GM23248 (cell line): ENCODE measurements at regions not wholly inside any gene's neighbourhood (a gene's known extent, or its start where the extent isn't known, plus 50 kb on each side); places are given as distances from the start of the nearest gene placed in this dataset.

ENCODE experiments used
- DNase-seq: peaks from one replicate; pipeline ENCODE4 v3.0.0-alpha.2; 2015
- H2AFZ ChIP-seq: fragments of 200-600 bp; sonication (generic); 2 replicates; pipeline ENCODE4 v1.6.1; 2016; ENCODE audit warnings: antibody characterized with exemption
- H3F3A ChIP-seq: fragments of 200-600 bp; sonication (generic); 2 replicates; pipeline ENCODE4 v1.6.1; 2016; ENCODE audit warnings: mild to moderate bottlenecking, antibody characterized with exemption, mixed run types; ENCODE audit not compliant: insufficient read depth
- H3K27ac ChIP-seq: fragments of 200-600 bp; sonication (generic); 2 replicates; pipeline ENCODE4 v1.5.1; 2016; ENCODE audit warnings: mild to moderate bottlenecking
- H3K27me3 ChIP-seq: fragments of 200-600 bp; sonication (generic); replicated peaks from 2 replicates; pipeline ENCODE4 v1.6.1; 2016; ENCODE audit warnings: mild to moderate bottlenecking; ENCODE audit not compliant: insufficient read depth
- H3K36me3 ChIP-seq: fragments of 200-600 bp; sonication (generic); 2 replicates; pipeline ENCODE4 v1.6.1; 2016; ENCODE audit warnings: low read depth, mild to moderate bottlenecking
- H3K4me1 ChIP-seq: fragments of 200-600 bp; sonication (generic); 2 replicates; pipeline ENCODE4 v1.6.1; 2016; ENCODE audit warnings: mild to moderate bottlenecking; ENCODE audit not compliant: insufficient read depth
- H3K4me2 ChIP-seq: fragments of 200-600 bp; sonication (generic); one replicate; pipeline ENCODE4 v1.6.1; 2016; ENCODE audit warnings: mild to moderate bottlenecking; ENCODE audit not compliant: unreplicated experiment
- H3K4me3 ChIP-seq: fragments of 200-600 bp; sonication (generic); 2 replicates; pipeline ENCODE4 v1.5.1; 2016; ENCODE audit warnings: mild to moderate bottlenecking
- H3K79me2 ChIP-seq: fragments of 200-600 bp; sonication (generic); 2 replicates; pipeline ENCODE4 v1.6.1; 2016; ENCODE audit warnings: mild to moderate bottlenecking; ENCODE audit not compliant: insufficient read depth
- H3K9ac ChIP-seq: fragments of 200-600 bp; sonication (generic); 2 replicates; pipeline ENCODE4 v1.6.1; 2016; ENCODE audit warnings: mild to moderate bottlenecking
- H3K9me2 ChIP-seq: fragments of 200-600 bp; sonication (generic); 2 replicates; pipeline ENCODE4 v1.6.1; 2016; ENCODE audit warnings: mixed run types, mild to moderate bottlenecking, moderate library complexity; ENCODE audit not compliant: insufficient read depth
- H3K9me3 ChIP-seq: fragments of 200-600 bp; sonication (generic); one replicate; pipeline ENCODE4 v1.6.1; 2017; ENCODE audit warnings: low read depth
- H4K20me1 ChIP-seq: fragments of 200-600 bp; sonication (generic); 2 replicates; pipeline ENCODE4 v1.6.0; 2016; ENCODE audit not compliant: insufficient read depth
- EZH2 ChIP-seq: fragments of 200-600 bp; sonication (generic); IDR thresholded peaks from 2 replicates; pipeline ENCODE4 v1.6.1; 2018; ENCODE audit warnings: antibody characterized with exemption, mild to moderate bottlenecking; ENCODE audit not compliant: insufficient read depth, poor library complexity, severe bottlenecking
- EZH2phosphoT487 ChIP-seq: fragments of 200-600 bp; sonication (generic); IDR thresholded peaks from 2 replicates; pipeline ENCODE4 v1.6.1; 2018; ENCODE audit warnings: antibody characterized with exemption, moderate library complexity, mild to moderate bottlenecking, low read depth; ENCODE audit not compliant: insufficient read depth
- WGBS, 2 experiments: methylation state at CpG; one replicate each; pipeline ENCODE4 v1.1.6; 2015 to 2017; ENCODE audit warnings: low lambda C conversion rate in 2 of 2, low coverage in 1 of 2; ENCODE audit errors: missing lambda C conversion rate in 2 of 2; 5-methylcytosine and 5-hydroxymethylcytosine counted together
- in situ Hi-C: fragments of 300-500 bp; cut with MboI; formaldehyde crosslinking; loops from 2 replicates; pipeline ENCODE4 v1.15.0; 2020

GRCh38 chr1:25106352-25106751 is 126.0 kb downstream of the SYF2 start:
- Histone ChIP-seq H3K4me1 (no peaks in the 10 kb centered on the region), H2AFZ (no peak overlapping the region), H3K9me3 (no peaks in the 10 kb centered on the region), H3K27ac (no peak overlapping the region), H3K9me2 (no peaks in the 10 kb centered on the region), H3F3A (no peaks in the 10 kb centered on the region), H3K9ac (no peak overlapping the region), H3K79me2 (no peaks in the 10 kb centered on the region), H3K36me3 (no peaks in the 10 kb centered on the region), H4K20me1 (no peaks in the 10 kb centered on the region), H3K4me3 (no peak overlapping the region), H3K4me2 (no peak overlapping the region), H3K27me3 (peaks cover 22% of the 10 kb centered on the region; the same call in 1 of the 2 replicates)
- WGBS, 2 experiments, result 64 to 68% methylated on average over 5 of the region's 5 CpGs
- TF ChIP-seq EZH2 (no peak), EZH2phosphoT487 (no peak)
- in situ Hi-C loops, result no loop called here
- peak; percentile 33 for DNase-seq

GRCh38 chr1:25105836-25106235 is 126.5 kb downstream of the SYF2 start:
- H3K79me2 ChIP-seq, result no peaks in the 10 kb centered on the region
- no peak overlapping the region for H3K4me3 ChIP-seq
- H3K4me2 ChIP-seq, result no peak overlapping the region
- no peak overlapping the region for H2AFZ ChIP-seq
- in situ Hi-C loops, result no loop called here
- H3K36me3 ChIP-seq, result no peaks in the 10 kb centered on the region
- H3K9me3 ChIP-seq, result no peaks in the 10 kb centered on the region
- no peak overlapping the region for H3K9ac ChIP-seq
- peaks cover 22% of the 10 kb centered on the region; the same call in 1 of the 2 replicates for H3K27me3 ChIP-seq
- no peak for DNase-seq
- WGBS, 2 experiments, result 14 to 17% methylated on average over 4 of the region's 4 CpGs
- no peaks in the 10 kb centered on the region for H3K4me1 ChIP-seq
- TF ChIP-seq EZH2phosphoT487 (no peak), EZH2 (no peak)
- H3K27ac ChIP-seq, result no peak overlapping the region
- no peaks in the 10 kb centered on the region for H3K9me2 ChIP-seq
- no peaks in the 10 kb centered on the region for H3F3A ChIP-seq
- H4K20me1 ChIP-seq, result no peaks in the 10 kb centered on the region

GRCh38 chr1:25104932-25105561 is 127.3 kb downstream of the SYF2 start:
- WGBS, 2 experiments, result 19 to 26% methylated on average over 1 of the region's 1 CpG
- Histone ChIP-seq H3K9me3 (no peaks in the 10 kb centered on the region), H3F3A (no peaks in the 10 kb centered on the region), H3K27ac (no peak overlapping the region), H2AFZ (no peak overlapping the region), H3K4me3 (no peak overlapping the region), H3K4me1 (no peaks in the 10 kb centered on the region), H3K9ac (no peak overlapping the region), H4K20me1 (no peaks in the 10 kb centered on the region), H3K27me3 (peaks cover 22% of the 10 kb centered on the region; the same call in 1 of the 2 replicates), H3K79me2 (no peaks in the 10 kb centered on the region), H3K9me2 (no peaks in the 10 kb centered on the region), H3K36me3 (no peaks in the 10 kb centered on the region), H3K4me2 (no peak overlapping the region)
- in situ Hi-C loops, result no loop called here
- TF ChIP-seq EZH2, result no peak
- no peak for DNase-seq

- no peak for TF ChIP-seq EZH2phosphoT487
- Histone ChIP-seq H4K20me1 (no peaks in the 10 kb centered on the region), H3K4me3 (no peak overlapping the region), H3K9me3 (no peaks in the 10 kb centered on the region), H2AFZ (no peak overlapping the region), H3K36me3 (no peaks in the 10 kb centered on the region), H3K9me2 (no peaks in the 10 kb centered on the region), H3K27ac (no peak overlapping the region), H3K4me1 (no peaks in the 10 kb centered on the region), H3K79me2 (no peaks in the 10 kb centered on the region), H3K4me2 (no peak overlapping the region), H3K9ac (no peak overlapping the region), H3F3A (no peaks in the 10 kb centered on the region), H3K27me3 (peaks cover 22% of the 10 kb centered on the region; the same call in 1 of the 2 replicates)
- in situ Hi-C loops, result no loop called here
- DNase-seq, result no peak
- 50 to 62% methylated on average over 9 to 10 of the region's 10 CpGs for WGBS, 2 experiments
Observed at GRCh38 chr1:25103164-25103795, 129.0 kb downstream of the SYF2 start.
